ENCODE measurements at regions not wholly inside any gene's neighbourhood (a gene's known extent, or its start where the extent isn't known, plus 50 kb on each side); places are given as distances from the start of the nearest gene placed in this dataset.
"Not testable (repeated sequence)": the region's sequence is repeated elsewhere in the genome, so short reads cannot be mapped to it uniquely, and the experiment has no call there.

- DNase-seq (ENCODE audit: low read depth): no peak
Measured at GRCh38 chr14:65962952-65963351, 523.2 kb upstream of the CCDC196 start.

- no peak for DNase-seq (ENCODE audit: low read depth)
Measured at GRCh38 chr14:65964366-65964765, 521.8 kb upstream of the CCDC196 start.

- no peak for DNase-seq (ENCODE audit: low read depth)
Measured at GRCh38 chr14:65966188-65966587, 520.0 kb upstream of the CCDC196 start.

GRCh38 chr14:65972346-65972870 lies 513.8 kb upstream of the CCDC196 start:
- DNase-seq (ENCODE audit: low read depth): no peak

- DNase-seq (ENCODE audit: low read depth): no peak
Measured at GRCh38 chr14:65972891-65973290, 513.3 kb upstream of the CCDC196 start.

- no peak for DNase-seq (ENCODE audit: low read depth)
Measured at GRCh38 chr14:65975865-65976264, 510.3 kb upstream of the CCDC196 start.

GRCh38 chr14:65976761-65977404 lies 509.3 kb upstream of the CCDC196 start:
- DNase-seq (ENCODE audit: low read depth): no peak

- DNase-seq (ENCODE audit: low read depth): no peak
Measured at GRCh38 chr14:65981192-65981843, 504.9 kb upstream of the CCDC196 start.

GRCh38 chr14:65986041-65986440 lies 500.1 kb upstream of the CCDC196 start:
- DNase-seq (ENCODE audit: low read depth): no peak

- DNase-seq (ENCODE audit: low read depth): no peak
Measured at GRCh38 chr14:65989981-65990380, 496.2 kb upstream of the CCDC196 start.

GRCh38 chr14:65991104-65991503 lies 495.1 kb upstream of the CCDC196 start:
- DNase-seq (ENCODE audit: low read depth): no peak

- DNase-seq (ENCODE audit: low read depth): not testable (repeated sequence)
Measured at GRCh38 chr14:65991935-65992334, 494.2 kb upstream of the CCDC196 start.

GRCh38 chr14:65993103-65993502 lies 493.1 kb upstream of the CCDC196 start:
- DNase-seq (ENCODE audit: low read depth): no peak

- no peak for DNase-seq (ENCODE audit: low read depth)
Measured at GRCh38 chr14:65993996-65994395, 492.2 kb upstream of the CCDC196 start.

- no peak for DNase-seq (ENCODE audit: low read depth)
Measured at GRCh38 chr14:65997347-65997746, 488.8 kb upstream of the CCDC196 start.

- no peak for DNase-seq (ENCODE audit: low read depth)
Measured at GRCh38 chr14:65999865-66000264, 486.3 kb upstream of the CCDC196 start.

GRCh38 chr14:66000766-66001165 lies 485.4 kb upstream of the CCDC196 start:
- DNase-seq (ENCODE audit: low read depth): no peak

- DNase-seq (ENCODE audit: low read depth): no peak
Measured at GRCh38 chr14:66001356-66001755, 484.8 kb upstream of the CCDC196 start.

- DNase-seq (ENCODE audit: low read depth): no peak
Measured at GRCh38 chr14:66003082-66003730, 483.0 kb upstream of the CCDC196 start.

GRCh38 chr14:66005900-66006434 lies 480.2 kb upstream of the CCDC196 start:
- no peak for DNase-seq (ENCODE audit: low read depth)

- no peak for DNase-seq (ENCODE audit: low read depth)
Measured at GRCh38 chr14:66008631-66009030, 477.5 kb upstream of the CCDC196 start.

GRCh38 chr14:66009089-66009488 lies 477.1 kb upstream of the CCDC196 start:
- no peak for DNase-seq (ENCODE audit: low read depth)

All from LHCN-M2 (cell line).